ENCODE measurements at regions not wholly inside any gene's neighbourhood (a gene's known extent, or its start where the extent isn't known, plus 50 kb on each side); places are given as distances from the start of the nearest gene placed in this dataset.

GRCh38 chr2:172658945-172659344, 76.7 kb upstream of the RAPGEF4 start:
- no peak for DNase-seq

- DNase-seq = no peak
Observed at GRCh38 chr2:172662099-172662498, 73.5 kb upstream of the RAPGEF4 start.

GRCh38 chr2:172664766-172665165, 70.9 kb upstream of the RAPGEF4 start:
- no peak for DNase-seq

GRCh38 chr2:172667581-172668325, 67.9 kb upstream of the RAPGEF4 start:
- DNase-seq = no peak

GRCh38 chr2:172671501-172671900, 64.1 kb upstream of the RAPGEF4 start:
- DNase-seq = no peak

- no peak for DNase-seq
Observed at GRCh38 chr2:172672114-172672513, 63.5 kb upstream of the RAPGEF4 start.

GRCh38 chr2:172673056-172673683, 62.5 kb upstream of the RAPGEF4 start:
- DNase-seq = no peak

- no peak for DNase-seq
Observed at GRCh38 chr2:172674034-172674967, 61.3 kb upstream of the RAPGEF4 start.

GRCh38 chr2:172674968-172675303, 60.7 kb upstream of the RAPGEF4 start:
- no peak for DNase-seq

- no peak for DNase-seq
Observed at GRCh38 chr2:172677363-172677762, 58.3 kb upstream of the RAPGEF4 start.

GRCh38 chr2:172680436-172681068, 55.1 kb upstream of the RAPGEF4 start:
- peak; percentile 30 for DNase-seq

GRCh38 chr2:172685467-172685866, 50.2 kb upstream of the RAPGEF4 start:
- DNase-seq = no peak

All from NCI-H345 (cell line).